GM18858 (cell line): ENCODE measurements at regions not wholly inside any gene's neighbourhood (a gene's known extent, or its start where the extent isn't known, plus 50 kb on each side); places are given as distances from the start of the nearest gene placed in this dataset.

Experiments used
- ATAC-seq: cut with Tn5 transposase; IDR thresholded peaks from one replicate; pipeline ENCODE4 v1.9.1; 2021; ENCODE audit not compliant: unreplicated experiment

- ATAC-seq = no peak
Observed at GRCh38 chr21:38959692-38960061, 153.9 kb downstream of the ETS2 start.

DNA sequence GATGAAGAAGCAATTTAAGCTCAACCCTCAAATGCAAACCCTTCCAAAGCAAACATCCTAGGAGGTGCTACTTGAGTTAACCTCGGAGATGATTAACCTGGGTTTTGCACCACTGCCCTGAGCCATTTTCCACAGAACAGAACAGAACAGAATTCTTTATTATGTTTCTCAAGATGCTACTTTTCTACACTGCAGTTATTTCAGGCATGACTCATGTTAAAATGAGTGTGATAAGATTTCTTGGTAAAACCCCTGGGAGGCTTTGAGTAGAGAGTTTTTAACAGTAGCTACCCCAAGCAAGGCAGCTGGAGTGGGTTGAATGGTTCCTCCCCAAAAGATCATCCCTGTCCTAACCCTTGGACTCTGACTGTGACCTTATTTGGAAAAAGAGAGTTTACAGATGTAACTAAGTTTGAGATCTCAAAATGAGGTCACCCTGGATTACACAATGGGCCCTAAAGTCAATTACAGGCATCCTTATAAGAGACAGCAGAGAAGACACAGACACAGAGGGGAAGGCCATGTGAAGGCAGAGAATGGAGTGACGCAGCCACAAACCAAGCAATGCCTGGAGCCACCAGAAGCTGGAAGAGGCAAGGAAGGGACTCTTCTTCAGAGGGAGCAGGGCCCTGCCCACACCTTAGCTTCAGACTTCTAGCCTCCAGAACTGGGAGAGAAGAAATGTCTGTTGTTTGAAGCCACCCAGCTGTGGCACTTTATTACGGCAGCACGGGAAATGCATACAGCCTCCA is 153.4 kb downstream of the ETS2 start:
- no peak for ATAC-seq

DNA sequence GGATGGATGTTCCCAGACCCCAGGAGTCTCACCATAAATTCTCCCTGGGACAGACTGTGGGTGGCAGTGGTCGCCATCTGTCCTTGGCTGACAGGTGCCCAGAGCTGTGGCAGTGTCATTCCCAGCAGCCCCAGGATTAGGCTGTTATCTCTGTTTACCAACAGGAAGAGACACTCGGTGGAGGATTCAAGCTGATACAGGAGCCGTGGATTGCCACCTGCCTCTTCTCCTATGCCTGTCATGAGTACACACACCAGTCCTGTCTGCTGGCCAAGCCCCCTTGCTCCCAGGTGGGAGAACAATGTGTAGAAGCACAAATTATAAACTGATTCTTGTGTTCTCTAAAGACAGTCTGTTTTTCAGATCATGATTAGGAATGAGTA is 152.6 kb downstream of the ETS2 start:
- ATAC-seq = no peak

GRCh38 chr21:38957575-38958322 is 152.0 kb downstream of the ETS2 start:
- ATAC-seq = no peak

GRCh38 chr21:38956856-38957571 is 151.3 kb downstream of the ETS2 start:
- no peak for ATAC-seq

- no peak for ATAC-seq
Observed at GRCh38 chr21:38956521-38956855, 150.8 kb downstream of the ETS2 start.

DNA sequence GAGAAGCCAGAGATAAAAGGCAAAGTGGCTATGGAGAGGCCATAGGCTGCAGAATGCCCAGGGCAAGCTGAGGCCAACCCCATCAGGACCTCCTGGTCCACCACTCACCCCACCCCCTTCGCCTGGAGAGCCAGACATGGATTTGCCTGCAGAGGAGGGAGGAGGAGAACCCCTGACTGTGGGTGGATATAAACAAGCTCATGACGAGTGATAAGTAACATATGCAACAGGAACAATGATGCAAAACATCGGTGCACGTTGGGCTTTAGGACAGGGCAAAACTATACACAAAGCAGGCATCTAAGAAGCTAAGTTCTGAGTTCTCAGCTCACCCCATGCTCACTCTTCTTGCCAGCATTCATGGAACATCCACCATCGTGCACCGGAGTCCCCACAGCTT is 150.3 kb downstream of the ETS2 start:
- ATAC-seq = no peak

DNA sequence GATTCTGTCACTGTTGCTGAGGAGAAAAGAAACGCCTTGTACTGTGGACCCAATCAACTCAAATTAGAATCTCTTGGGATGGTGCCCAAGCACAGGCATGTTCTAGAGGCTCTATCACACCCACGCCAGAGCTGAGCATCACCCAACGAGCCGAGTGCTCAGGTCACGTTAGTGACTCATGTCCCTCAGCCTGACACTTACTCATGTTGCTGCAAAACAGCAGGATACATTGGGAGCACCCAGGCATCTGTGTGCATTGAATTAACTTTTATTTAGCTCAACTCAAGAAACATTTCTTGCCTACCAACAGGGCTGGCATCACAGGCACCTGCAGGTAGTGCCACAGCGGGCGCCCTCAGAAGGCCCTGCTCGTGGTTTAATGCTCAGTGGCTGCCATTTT is 149.8 kb downstream of the ETS2 start:
- ATAC-seq = no peak

- no peak for ATAC-seq
Observed at GRCh38 chr21:38954588-38955004, 148.9 kb downstream of the ETS2 start.

GRCh38 chr21:38953516-38953915 is 147.8 kb downstream of the ETS2 start:
- no peak for ATAC-seq

DNA sequence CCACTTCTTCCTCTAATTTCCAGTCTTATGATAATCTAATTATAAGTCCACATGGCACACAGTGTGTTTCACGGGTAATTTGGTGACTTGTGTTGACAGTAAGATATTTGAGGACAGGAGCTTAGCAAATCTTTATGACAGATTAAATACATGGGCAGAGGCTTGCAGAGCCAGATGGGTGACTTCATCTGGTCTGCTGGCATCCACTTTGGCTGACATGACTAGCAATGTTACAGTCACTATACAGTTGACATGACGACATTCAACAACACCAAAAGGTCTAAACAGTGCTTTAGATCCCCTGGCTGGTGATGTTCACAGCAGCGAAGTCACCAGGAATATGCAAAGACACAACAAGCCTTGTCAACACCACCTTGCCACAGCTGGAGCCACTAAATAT is 147.2 kb downstream of the ETS2 start:
- no peak for ATAC-seq

DNA sequence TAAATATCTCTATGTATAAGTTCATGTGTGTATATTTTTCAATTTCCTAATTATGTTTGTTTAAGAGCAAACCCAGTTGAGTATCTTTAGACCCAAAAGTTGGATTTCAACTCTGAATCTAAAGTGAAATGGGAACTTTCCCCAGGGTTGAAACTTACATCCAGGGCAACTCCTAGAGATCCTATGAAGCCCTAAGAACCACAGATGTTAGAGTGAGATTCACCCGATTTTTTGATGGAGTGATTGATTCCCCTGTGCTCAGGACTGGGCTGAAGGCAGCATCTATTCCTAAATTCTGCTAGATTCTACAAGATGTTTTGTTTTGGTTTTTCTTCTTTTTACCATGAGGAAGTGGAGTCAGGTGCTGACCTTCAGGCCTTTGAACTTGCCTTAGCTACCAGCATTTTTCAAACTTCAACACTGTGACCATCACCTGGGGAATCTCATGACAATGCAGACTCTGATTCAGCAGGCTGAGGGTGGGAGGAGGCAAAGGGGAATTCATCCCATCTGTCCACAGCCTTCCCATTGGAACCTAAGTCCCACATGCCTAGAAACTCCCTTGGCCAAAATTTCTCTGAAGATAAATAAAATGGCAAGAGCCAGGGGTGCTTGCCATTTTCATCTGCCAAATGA is 145.5 kb downstream of the ETS2 start:
- no peak for ATAC-seq

DNA sequence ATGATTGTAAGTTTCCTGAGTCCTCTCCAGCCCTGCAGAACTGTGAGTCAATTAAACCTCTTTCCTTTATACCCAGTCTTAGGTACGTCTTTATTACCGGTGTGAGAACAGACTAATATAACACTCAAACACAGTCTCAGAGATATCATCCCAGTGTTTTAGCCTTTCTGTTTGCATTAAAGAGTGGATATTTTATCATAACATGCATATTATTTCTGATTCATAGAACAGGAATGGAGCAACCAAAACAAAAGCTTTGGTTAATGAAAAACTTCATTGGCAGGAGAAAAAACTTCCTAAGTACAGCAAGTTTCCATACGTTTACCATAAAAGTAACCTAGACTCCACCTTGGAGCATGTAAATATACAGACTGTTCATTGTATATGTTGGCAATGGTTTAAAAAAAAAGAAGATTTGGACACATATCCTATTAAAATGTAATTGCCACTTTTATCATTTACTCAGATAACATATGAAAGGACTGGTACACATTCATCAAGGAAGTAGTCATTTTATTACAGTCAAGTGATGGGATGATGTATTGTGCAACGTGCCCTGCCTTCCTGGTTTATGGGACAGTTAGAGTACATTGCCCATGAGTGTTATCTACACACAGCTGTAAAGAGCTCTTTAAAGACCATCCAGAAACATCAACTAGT is 144.8 kb downstream of the ETS2 start:
- no peak for ATAC-seq

GRCh38 chr21:38949070-38949380 is 143.3 kb downstream of the ETS2 start:
- no peak for ATAC-seq

- ATAC-seq = no peak
Observed at GRCh38 chr21:38948377-38949069, 142.8 kb downstream of the ETS2 start.

DNA sequence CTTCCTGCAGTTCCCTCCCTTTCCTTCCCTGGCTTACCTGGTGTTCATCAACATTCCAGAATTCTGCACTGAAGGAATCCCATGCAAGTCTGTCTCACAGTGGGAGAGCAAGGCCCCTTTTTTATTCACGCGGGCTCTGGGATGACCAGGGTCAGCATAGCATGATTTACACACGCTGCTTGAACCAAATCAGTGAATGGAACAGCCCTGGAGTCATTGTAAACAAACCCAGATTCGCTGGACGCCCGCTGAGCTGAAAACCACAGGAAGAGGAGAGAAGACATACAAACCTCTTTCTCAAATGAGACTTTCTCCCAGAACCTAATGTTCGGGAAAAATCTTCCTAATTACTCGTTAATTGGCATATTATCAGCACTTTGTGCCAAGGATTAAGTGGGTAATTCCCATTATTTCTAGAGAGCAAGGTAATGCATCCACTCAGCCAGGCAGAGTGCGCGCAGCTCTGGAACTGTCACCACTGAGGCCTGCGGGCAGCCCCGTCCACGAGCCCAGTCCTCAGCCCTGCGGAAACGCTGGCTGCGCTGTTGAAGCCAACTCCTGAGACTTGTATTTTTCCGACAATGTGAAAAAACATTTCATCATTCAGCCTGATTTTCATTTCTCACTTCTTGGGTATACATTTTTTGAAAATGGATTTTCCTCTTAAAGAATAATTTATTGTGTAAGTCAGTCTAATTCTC is 140.0 kb downstream of the ETS2 start:
- ATAC-seq = no peak

- ATAC-seq = no peak
Observed at GRCh38 chr21:38944903-38945302, 139.2 kb downstream of the ETS2 start.

GRCh38 chr21:38944402-38944801 is 138.7 kb downstream of the ETS2 start:
- ATAC-seq = no peak

DNA sequence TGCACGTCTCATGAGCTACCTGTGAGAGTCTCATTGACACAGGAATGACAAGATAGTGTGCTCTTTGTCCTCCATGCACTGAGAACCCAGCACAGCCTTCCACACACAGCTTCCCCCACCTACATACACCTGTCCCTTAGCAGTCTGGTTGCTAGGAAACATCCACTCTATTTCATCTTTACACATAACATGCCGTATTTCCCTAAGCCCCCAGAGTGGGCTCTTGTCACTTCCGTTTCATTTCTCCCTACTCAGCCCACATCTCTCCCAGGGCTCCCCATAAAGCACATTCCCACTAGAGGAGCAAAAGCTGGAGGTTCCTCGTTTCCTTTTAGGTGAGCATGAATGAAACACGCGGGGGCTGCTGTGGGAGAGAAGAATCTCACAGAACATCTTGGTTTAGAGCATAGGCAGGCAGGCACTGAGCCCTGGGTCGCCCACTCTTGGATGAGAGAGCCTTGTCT is 137.1 kb downstream of the ETS2 start:
- ATAC-seq = no peak

- no peak for ATAC-seq
Observed at GRCh38 chr21:38938769-38939168, 133.0 kb downstream of the ETS2 start.
